Esophagus muscularis mucosa (tissue), 4 donors: ENCODE measurements at regions not wholly inside any gene's neighbourhood (a gene's known extent, or its start where the extent isn't known, plus 50 kb on each side); places are given as distances from the start of the nearest gene placed in this dataset.

ENCODE experiments used
- CTCF ChIP-seq, 3 experiments: fragments of 200-600 bp in 2 of 3; fragments of 450-650 bp in 1 of 3; sonication (generic) in 2 of 3; IDR thresholded peaks; one replicate each; pipeline ENCODE4 v1.5.1; 2017 to 2019; ENCODE audit warnings: antibody characterized with exemption in 3 of 3, mild to moderate bottlenecking in 2 of 3, moderate library complexity in 1 of 3
- EP300 ChIP-seq: sonication (generic); formaldehyde crosslinking; IDR thresholded peaks from one replicate; pipeline ENCODE4 v1.6.1; 2017; ENCODE audit warnings: antibody characterized with exemption
- POLR2A ChIP-seq: fragments of 450-650 bp; IDR thresholded peaks from one replicate; pipeline ENCODE4 v1.6.1; 2017; ENCODE audit warnings: antibody characterized with exemption, moderate library complexity, mild to moderate bottlenecking, low read depth
- POLR2AphosphoS5 ChIP-seq, 2 donors: sonication (generic); formaldehyde crosslinking; IDR thresholded peaks; one replicate each; pipeline ENCODE4 v1.6.1; 2017; ENCODE audit warnings: antibody characterized with exemption in 2 of 2

- no peak for TF ChIP-seq POLR2A
- no peak for TF ChIP-seq CTCF (IDR thresholded peaks at IDR 0.05)
- no peak for TF ChIP-seq EP300
- no peak for TF ChIP-seq POLR2AphosphoS5 (IDR thresholded peaks at IDR 0.05)
Measured at GRCh38 chrX:66751136-66751782, 112.4 kb upstream of the EDA2R start.
